ENCODE measurements at regions not wholly inside any gene's neighbourhood (a gene's known extent, or its start where the extent isn't known, plus 50 kb on each side); places are given as distances from the start of the nearest gene placed in this dataset.

- DNase-seq (ENCODE audit: low read depth, low spot score), result peak; percentile 66
- H3K79me2 ChIP-seq (ENCODE audit: control insufficient read depth, insufficient read depth, low read length), result no peaks in the 10 kb centered on the region
- no peaks in the 10 kb centered on the region for H3K36me3 ChIP-seq (ENCODE audit: control insufficient read depth in 2 of 2, extremely low read depth in 1 of 2, insufficient read depth in 2 of 2, low read length in 2 of 2)
- no peak overlapping the region for H2AFZ ChIP-seq (ENCODE audit: low read depth, low read length)
- no peaks in the 10 kb centered on the region for H3K9me1 ChIP-seq (replicated peaks; ENCODE audit: control insufficient read depth, extremely low read depth, insufficient read depth, low read length)
- H3K4me1 ChIP-seq (ENCODE audit: control insufficient read depth, extremely low read depth, insufficient read depth, low read length), result no peaks in the 10 kb centered on the region
- intact Hi-C loops (cut with micrococcal nuclease) (loop anchor here (1.0 to 5.0 kb wide), 7 partner anchors 117 to 570 kb away; no protein-coding TSS in a partner anchor), dilution Hi-C loops (cut with MboI; ENCODE audit: extremely low pct_ligation_motif_present, low sequenced_read_pairs) (no loop called here)
- no peak overlapping the region for H3K4me3 ChIP-seq (replicated peaks in 1 of 3; ENCODE audit: insufficient read depth in 1 of 3, low read depth in 1 of 3, low read length in 3 of 3)
- H3K9me3 ChIP-seq (replicated peaks; ENCODE audit: control insufficient read depth, insufficient read depth, low read length), result no peaks in the 10 kb centered on the region
- TF ChIP-seq POLR2A (IDR thresholded peaks at IDR 0.05; ENCODE audit: low read depth, low read length) (no peak), CTCF (IDR thresholded peaks at IDR 0.05; ENCODE audit: extremely low read depth in 1 of 2, insufficient read depth in 1 of 2, low read depth in 1 of 2, low read length in 2 of 2) (peak; percentile 27 to 30)
- POLR2A ChIA-PET, result no interaction called here
- no peak overlapping the region for H3K9ac ChIP-seq (replicated peaks; ENCODE audit: extremely low read depth, insufficient read depth, low read length)
- no peak overlapping the region for H3K27ac ChIP-seq (ENCODE audit: insufficient read depth, low read depth, low read length)
- H3K27me3 ChIP-seq (ENCODE audit: control insufficient read depth in 2 of 2, insufficient read depth in 2 of 2, low read length in 2 of 2), result no peaks in the 10 kb centered on the region
- H3K4me2 ChIP-seq (ENCODE audit: insufficient read depth, low read length), result no peak overlapping the region
- CTCF ChIA-PET, result interaction anchor here (0.6 to 6.0 kb wide), 28 partner anchors 8 to 1288 kb away, joined by 3 to 89 read pairs (median 4); partner anchors contain the start of genes GIMD1 and TBCK
- peak; percentile 4 for FAIRE-seq
- no TSS peak for BruUV-seq (replicated peaks)
- no peaks in the 10 kb centered on the region for H4K20me1 ChIP-seq (replicated peaks; ENCODE audit: control insufficient read depth, extremely low read depth, insufficient read depth, low read length)
Measured at GRCh38 chr4:106809076-106809475, 227.0 kb downstream of the DKK2 start.

GRCh38 chr4:106806158-106806797 is 229.8 kb downstream of the DKK2 start:
- no peak for FAIRE-seq
- intact Hi-C loops (cut with micrococcal nuclease), result loop anchor here (5.0 kb wide), 2 partner anchors 114 to 219 kb away; no protein-coding TSS in a partner anchor
- CTCF ChIA-PET, result interaction anchor here (0.8 to 6.0 kb wide), 7 partner anchors 8 to 540 kb away, joined by 3 to 89 read pairs (median 5); partner anchors contain the start of gene GIMD1

More at GRCh38 chr4:106806158-106806797, 229.8 kb downstream of the DKK2 start:
- TF ChIP-seq POLR2A (IDR thresholded peaks at IDR 0.05; ENCODE audit: low read depth, low read length), result no peak
- TF ChIP-seq FOS (IDR thresholded peaks at IDR 0.05; ENCODE audit: borderline replicate concordance, insufficient read depth, low read length), result no peak
- TF ChIP-seq JUN (IDR thresholded peaks at IDR 0.05; ENCODE audit: borderline replicate concordance, insufficient read depth, insufficient read length, low read depth), result peak; percentile 11
- no peak for TF ChIP-seq MAX (IDR thresholded peaks at IDR 0.05; ENCODE audit: insufficient read depth, insufficient read length)
- TF ChIP-seq GATA2 (IDR thresholded peaks at IDR 0.05; ENCODE audit: insufficient read depth, insufficient read length, low read depth, low read length), result peak; percentile 66
- Histone ChIP-seq H3K4me2 (ENCODE audit: insufficient read depth, low read length) (no peak overlapping the region), H3K27ac (ENCODE audit: insufficient read depth, low read depth, low read length) (no peak overlapping the region), H3K79me2 (ENCODE audit: control insufficient read depth, insufficient read depth, low read length) (no peaks in the 10 kb centered on the region), H3K4me3 (replicated peaks in 1 of 3; ENCODE audit: insufficient read depth in 1 of 3, low read depth in 1 of 3, low read length in 3 of 3) (no peak overlapping the region), H3K9ac (replicated peaks; ENCODE audit: extremely low read depth, insufficient read depth, low read length) (no peak overlapping the region), H2AFZ (ENCODE audit: low read depth, low read length) (no peak overlapping the region), H3K4me1 (ENCODE audit: control insufficient read depth, extremely low read depth, insufficient read depth, low read length) (peaks cover 6% of the 10 kb centered on the region), H4K20me1 (replicated peaks; ENCODE audit: control insufficient read depth, extremely low read depth, insufficient read depth, low read length) (no peaks in the 10 kb centered on the region), H3K27me3 (ENCODE audit: control insufficient read depth in 2 of 2, insufficient read depth in 2 of 2, low read length in 2 of 2) (no peaks in the 10 kb centered on the region), H3K9me3 (replicated peaks; ENCODE audit: control insufficient read depth, insufficient read depth, low read length) (no peaks in the 10 kb centered on the region), H3K36me3 (ENCODE audit: control insufficient read depth in 2 of 2, extremely low read depth in 1 of 2, insufficient read depth in 2 of 2, low read length in 2 of 2) (no peaks in the 10 kb centered on the region), H3K9me1 (replicated peaks; ENCODE audit: control insufficient read depth, extremely low read depth, insufficient read depth, low read length) (no peaks in the 10 kb centered on the region)
- dilution Hi-C loops (cut with MboI; ENCODE audit: extremely low pct_ligation_motif_present, low sequenced_read_pairs), result no loop called here
- POLR2A ChIA-PET, result no interaction called here
- no TSS peak for BruUV-seq (replicated peaks)
- no peak for DNase-seq (ENCODE audit: low read depth, low spot score)

Data from endothelial cell of umbilical vein (primary cell).